ENCODE measurements at regions not wholly inside any gene's neighbourhood (a gene's known extent, or its start where the extent isn't known, plus 50 kb on each side); places are given as distances from the start of the nearest gene placed in this dataset.
"Not testable (repeated sequence)": the region's sequence is repeated elsewhere in the genome, so short reads cannot be mapped to it uniquely, and the experiment has no call there.

- no peak overlapping the region for H3K4me3 ChIP-seq (ENCODE audit: low read depth, low read length)
Observed at GRCh38 chr2:82986899-82987298, 1472.2 kb downstream of the SUCLG1 start.

GRCh38 chr2:82985572-82986197 is 1473.4 kb downstream of the SUCLG1 start:
- H3K27ac ChIP-seq (ENCODE audit: low read depth, low read length), result no peak overlapping the region

More at GRCh38 chr2:82986899-82987298, 1472.2 kb downstream of the SUCLG1 start:
- no peak overlapping the region for H2AFZ ChIP-seq (ENCODE audit: low read length, unreplicated experiment)
- H3K4me1 ChIP-seq (ENCODE audit: control insufficient read depth, insufficient read depth, low read length, unreplicated experiment), result no peaks in the 10 kb centered on the region
- no peaks in the 10 kb centered on the region for H3K79me2 ChIP-seq (ENCODE audit: control insufficient read depth, insufficient read depth, low read length, unreplicated experiment)
- no peak overlapping the region for H3K27ac ChIP-seq (ENCODE audit: low read depth, low read length)
- no peaks in the 10 kb centered on the region for H3K27me3 ChIP-seq (ENCODE audit: insufficient read depth, low read length)
- no peaks in the 10 kb centered on the region for H3K36me3 ChIP-seq (ENCODE audit: insufficient read depth, low read length)

GRCh38 chr2:82968358-82968757 is 1490.7 kb downstream of the SUCLG1 start:
- H3K4me1 ChIP-seq (ENCODE audit: control insufficient read depth, insufficient read depth, low read length, unreplicated experiment), result no peaks in the 10 kb centered on the region
- no peak overlapping the region for H3K27ac ChIP-seq (ENCODE audit: low read depth, low read length)
- no peaks in the 10 kb centered on the region for H3K79me2 ChIP-seq (ENCODE audit: control insufficient read depth, insufficient read depth, low read length, unreplicated experiment)
- H3K36me3 ChIP-seq (ENCODE audit: insufficient read depth, low read length), result no peaks in the 10 kb centered on the region
- H3K4me3 ChIP-seq (ENCODE audit: low read depth, low read length), result no peak overlapping the region
- no peaks in the 10 kb centered on the region for H3K27me3 ChIP-seq (ENCODE audit: insufficient read depth, low read length)
- H2AFZ ChIP-seq (ENCODE audit: low read length, unreplicated experiment), result no peak overlapping the region

More at GRCh38 chr2:82985572-82986197, 1473.4 kb downstream of the SUCLG1 start:
- H3K36me3 ChIP-seq (ENCODE audit: insufficient read depth, low read length), result no peaks in the 10 kb centered on the region
- H3K4me1 ChIP-seq (ENCODE audit: control insufficient read depth, insufficient read depth, low read length, unreplicated experiment), result no peaks in the 10 kb centered on the region
- no peaks in the 10 kb centered on the region for H3K27me3 ChIP-seq (ENCODE audit: insufficient read depth, low read length)
- no peak overlapping the region for H3K4me3 ChIP-seq (ENCODE audit: low read depth, low read length)
- no peaks in the 10 kb centered on the region for H3K79me2 ChIP-seq (ENCODE audit: control insufficient read depth, insufficient read depth, low read length, unreplicated experiment)
- no peak overlapping the region for H2AFZ ChIP-seq (ENCODE audit: low read length, unreplicated experiment)

- H3K27me3 ChIP-seq (ENCODE audit: insufficient read depth, low read length), result no peaks in the 10 kb centered on the region
- no peaks in the 10 kb centered on the region for H3K4me1 ChIP-seq (ENCODE audit: control insufficient read depth, insufficient read depth, low read length, unreplicated experiment)
- H3K4me3 ChIP-seq (ENCODE audit: low read depth, low read length), result no peak overlapping the region
- H3K27ac ChIP-seq (ENCODE audit: low read depth, low read length), result no peak overlapping the region
- no peaks in the 10 kb centered on the region for H3K79me2 ChIP-seq (ENCODE audit: control insufficient read depth, insufficient read depth, low read length, unreplicated experiment)
- H3K36me3 ChIP-seq (ENCODE audit: insufficient read depth, low read length), result no peaks in the 10 kb centered on the region
- no peak overlapping the region for H2AFZ ChIP-seq (ENCODE audit: low read length, unreplicated experiment)
Observed at GRCh38 chr2:82964341-82964740, 1494.7 kb downstream of the SUCLG1 start.

- H3K4me3 ChIP-seq (ENCODE audit: low read depth, low read length), result no peak overlapping the region
- no peak overlapping the region for H2AFZ ChIP-seq (ENCODE audit: low read length, unreplicated experiment)
- no peaks in the 10 kb centered on the region for H3K27me3 ChIP-seq (ENCODE audit: insufficient read depth, low read length)
- no peaks in the 10 kb centered on the region for H3K4me1 ChIP-seq (ENCODE audit: control insufficient read depth, insufficient read depth, low read length, unreplicated experiment)
- no peak overlapping the region for H3K27ac ChIP-seq (ENCODE audit: low read depth, low read length)
- no peaks in the 10 kb centered on the region for H3K79me2 ChIP-seq (ENCODE audit: control insufficient read depth, insufficient read depth, low read length, unreplicated experiment)
- H3K36me3 ChIP-seq (ENCODE audit: insufficient read depth, low read length), result no peaks in the 10 kb centered on the region
Observed at GRCh38 chr2:82959727-82960126, 1499.4 kb downstream of the SUCLG1 start.

GRCh38 chr2:82954868-82955267 is 1504.2 kb downstream of the SUCLG1 start:
- H3K4me3 ChIP-seq (ENCODE audit: low read depth, low read length), result no peak overlapping the region
- H3K36me3 ChIP-seq (ENCODE audit: insufficient read depth, low read length), result no peaks in the 10 kb centered on the region
- H3K27me3 ChIP-seq (ENCODE audit: insufficient read depth, low read length), result no peaks in the 10 kb centered on the region
- H3K27ac ChIP-seq (ENCODE audit: low read depth, low read length), result no peak overlapping the region
- H3K79me2 ChIP-seq (ENCODE audit: control insufficient read depth, insufficient read depth, low read length, unreplicated experiment), result no peaks in the 10 kb centered on the region
- H2AFZ ChIP-seq (ENCODE audit: low read length, unreplicated experiment), result no peak overlapping the region
- H3K4me1 ChIP-seq (ENCODE audit: control insufficient read depth, insufficient read depth, low read length, unreplicated experiment), result no peaks in the 10 kb centered on the region

GRCh38 chr2:82939211-82939610 is 1519.9 kb downstream of the SUCLG1 start:
- no peak overlapping the region for H3K27ac ChIP-seq (ENCODE audit: low read depth, low read length)
- H2AFZ ChIP-seq (ENCODE audit: low read length, unreplicated experiment), result no peak overlapping the region
- H3K4me3 ChIP-seq (ENCODE audit: low read depth, low read length), result no peak overlapping the region
- no peaks in the 10 kb centered on the region for H3K36me3 ChIP-seq (ENCODE audit: insufficient read depth, low read length)
- no peaks in the 10 kb centered on the region; the same call in 1 of the 2 replicates for H3K27me3 ChIP-seq (ENCODE audit: insufficient read depth, low read length)
- no peaks in the 10 kb centered on the region for H3K4me1 ChIP-seq (ENCODE audit: control insufficient read depth, insufficient read depth, low read length, unreplicated experiment)
- no peaks in the 10 kb centered on the region for H3K79me2 ChIP-seq (ENCODE audit: control insufficient read depth, insufficient read depth, low read length, unreplicated experiment)

GRCh38 chr2:82938321-82938845 is 1520.7 kb downstream of the SUCLG1 start:
- not testable (repeated sequence) for H2AFZ ChIP-seq (ENCODE audit: low read length, unreplicated experiment); H3K4me3 ChIP-seq (ENCODE audit: low read depth, low read length); H3K36me3 ChIP-seq (ENCODE audit: insufficient read depth, low read length); H3K79me2 ChIP-seq (ENCODE audit: control insufficient read depth, insufficient read depth, low read length, unreplicated experiment); H3K27me3 ChIP-seq (ENCODE audit: insufficient read depth, low read length); H3K4me1 ChIP-seq (ENCODE audit: control insufficient read depth, insufficient read depth, low read length, unreplicated experiment); H3K27ac ChIP-seq (ENCODE audit: low read depth, low read length)

- Histone ChIP-seq H2AFZ (ENCODE audit: low read length, unreplicated experiment) (no peak overlapping the region), H3K4me1 (ENCODE audit: control insufficient read depth, insufficient read depth, low read length, unreplicated experiment) (no peaks in the 10 kb centered on the region)
Observed at GRCh38 chr2:82913566-82913965, 1545.5 kb downstream of the SUCLG1 start.

GRCh38 chr2:82896117-82896516 is 1563.0 kb downstream of the SUCLG1 start:
- no peak overlapping the region for H3K27ac ChIP-seq (ENCODE audit: low read depth, low read length)
- H3K4me3 ChIP-seq (ENCODE audit: low read depth, low read length), result no peak overlapping the region
- no peaks in the 10 kb centered on the region for H3K79me2 ChIP-seq (ENCODE audit: control insufficient read depth, insufficient read depth, low read length, unreplicated experiment)
- no peaks in the 10 kb centered on the region for H3K27me3 ChIP-seq (ENCODE audit: insufficient read depth, low read length)
- no peaks in the 10 kb centered on the region for H3K4me1 ChIP-seq (ENCODE audit: control insufficient read depth, insufficient read depth, low read length, unreplicated experiment)
- no peak overlapping the region for H2AFZ ChIP-seq (ENCODE audit: low read length, unreplicated experiment)
- H3K36me3 ChIP-seq (ENCODE audit: insufficient read depth, low read length), result no peaks in the 10 kb centered on the region

More at GRCh38 chr2:82913566-82913965, 1545.5 kb downstream of the SUCLG1 start:
- H3K36me3 ChIP-seq (ENCODE audit: insufficient read depth, low read length), result no peaks in the 10 kb centered on the region
- H3K27me3 ChIP-seq (ENCODE audit: insufficient read depth, low read length), result no peaks in the 10 kb centered on the region
- H3K27ac ChIP-seq (ENCODE audit: low read depth, low read length), result no peak overlapping the region
- no peak overlapping the region for H3K4me3 ChIP-seq (ENCODE audit: low read depth, low read length)
- no peaks in the 10 kb centered on the region for H3K79me2 ChIP-seq (ENCODE audit: control insufficient read depth, insufficient read depth, low read length, unreplicated experiment)

GRCh38 chr2:82893190-82893589 is 1565.9 kb downstream of the SUCLG1 start:
- Histone ChIP-seq H3K4me3 (ENCODE audit: low read depth, low read length) (no peak overlapping the region), H3K27me3 (ENCODE audit: insufficient read depth, low read length) (no peaks in the 10 kb centered on the region), H2AFZ (ENCODE audit: low read length, unreplicated experiment) (no peak overlapping the region), H3K36me3 (ENCODE audit: insufficient read depth, low read length) (no peaks in the 10 kb centered on the region), H3K4me1 (ENCODE audit: control insufficient read depth, insufficient read depth, low read length, unreplicated experiment) (no peaks in the 10 kb centered on the region), H3K79me2 (ENCODE audit: control insufficient read depth, insufficient read depth, low read length, unreplicated experiment) (no peaks in the 10 kb centered on the region), H3K27ac (ENCODE audit: low read depth, low read length) (no peak overlapping the region)
